ENCODE measurements at regions not wholly inside any gene's neighbourhood (a gene's known extent, or its start where the extent isn't known, plus 50 kb on each side); places are given as distances from the start of the nearest gene placed in this dataset.

GRCh38 chr3:106029954-106030626, 161.3 kb upstream of the CBLB start:
- Histone ChIP-seq H4K20me1 (ENCODE audit: insufficient read depth, low read length, poor library complexity, severe bottlenecking) (no peaks in the 10 kb centered on the region), H3K79me2 (ENCODE audit: insufficient read depth, low read length) (no peaks in the 10 kb centered on the region), H3K27me3 (ENCODE audit: insufficient read depth, low read length, poor library complexity, severe bottlenecking) (no peaks in the 10 kb centered on the region), H3K9me2 (replicated peaks; ENCODE audit: low read depth, low read length) (no peaks in the 10 kb centered on the region), H3K9me3 (ENCODE audit: insufficient read depth, low read depth, low read length) (no peaks in the 10 kb centered on the region), H3K4me1 (ENCODE audit: insufficient read depth, low read length, poor library complexity, severe bottlenecking) (no peaks in the 10 kb centered on the region), H3K36me3 (ENCODE audit: insufficient read depth, low read length) (no peaks in the 10 kb centered on the region), H3F3A (ENCODE audit: low read depth) (no peaks in the 10 kb centered on the region), H2AFZ (ENCODE audit: low read length) (no peak overlapping the region), H3K4me2 (ENCODE audit: low read depth, low read length, poor library complexity, severe bottlenecking) (no peak overlapping the region), H3K4me3 (ENCODE audit: low read length, poor library complexity, severe bottlenecking) (no peak overlapping the region), H3K9ac (ENCODE audit: low read depth, low read length, poor library complexity, severe bottlenecking) (no peak overlapping the region)
- no peak for TF ChIP-seq EZH2phosphoT487 (IDR thresholded peaks at IDR 0.05; ENCODE audit: borderline replicate concordance)
- TF ChIP-seq, protein P1, sequence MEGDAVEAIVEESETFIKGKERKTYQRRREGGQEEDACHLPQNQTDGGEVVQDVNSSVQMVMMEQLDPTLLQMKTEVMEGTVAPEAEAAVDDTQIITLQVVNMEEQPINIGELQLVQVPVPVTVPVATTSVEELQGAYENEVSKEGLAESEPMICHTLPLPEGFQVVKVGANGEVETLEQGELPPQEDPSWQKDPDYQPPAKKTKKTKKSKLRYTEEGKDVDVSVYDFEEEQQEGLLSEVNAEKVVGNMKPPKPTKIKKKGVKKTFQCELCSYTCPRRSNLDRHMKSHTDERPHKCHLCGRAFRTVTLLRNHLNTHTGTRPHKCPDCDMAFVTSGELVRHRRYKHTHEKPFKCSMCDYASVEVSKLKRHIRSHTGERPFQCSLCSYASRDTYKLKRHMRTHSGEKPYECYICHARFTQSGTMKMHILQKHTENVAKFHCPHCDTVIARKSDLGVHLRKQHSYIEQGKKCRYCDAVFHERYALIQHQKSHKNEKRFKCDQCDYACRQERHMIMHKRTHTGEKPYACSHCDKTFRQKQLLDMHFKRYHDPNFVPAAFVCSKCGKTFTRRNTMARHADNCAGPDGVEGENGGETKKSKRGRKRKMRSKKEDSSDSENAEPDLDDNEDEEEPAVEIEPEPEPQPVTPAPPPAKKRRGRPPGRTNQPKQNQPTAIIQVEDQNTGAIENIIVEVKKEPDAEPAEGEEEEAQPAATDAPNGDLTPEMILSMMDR (conservative IDR thresholded peaks at IDR 0.05; ENCODE audit: low read length), result no peak

GRCh38 chr3:106030627-106030963, 161.8 kb upstream of the CBLB start:
- TF ChIP-seq EZH2phosphoT487 (IDR thresholded peaks at IDR 0.05; ENCODE audit: borderline replicate concordance), result no peak
- TF ChIP-seq, protein P1 (conservative IDR thresholded peaks at IDR 0.05; ENCODE audit: low read length), result no peak
- Histone ChIP-seq H3K36me3 (ENCODE audit: insufficient read depth, low read length) (no peaks in the 10 kb centered on the region), H3K79me2 (ENCODE audit: insufficient read depth, low read length) (no peaks in the 10 kb centered on the region), H3K4me3 (ENCODE audit: low read length, poor library complexity, severe bottlenecking) (no peak overlapping the region), H3K9me2 (replicated peaks; ENCODE audit: low read depth, low read length) (no peaks in the 10 kb centered on the region), H3F3A (ENCODE audit: low read depth) (no peaks in the 10 kb centered on the region), H2AFZ (ENCODE audit: low read length) (no peak overlapping the region), H3K4me1 (ENCODE audit: insufficient read depth, low read length, poor library complexity, severe bottlenecking) (no peaks in the 10 kb centered on the region), H3K9me3 (ENCODE audit: insufficient read depth, low read depth, low read length) (no peaks in the 10 kb centered on the region), H4K20me1 (ENCODE audit: insufficient read depth, low read length, poor library complexity, severe bottlenecking) (no peaks in the 10 kb centered on the region), H3K9ac (ENCODE audit: low read depth, low read length, poor library complexity, severe bottlenecking) (no peak overlapping the region), H3K27me3 (ENCODE audit: insufficient read depth, low read length, poor library complexity, severe bottlenecking) (no peaks in the 10 kb centered on the region), H3K4me2 (ENCODE audit: low read depth, low read length, poor library complexity, severe bottlenecking) (no peak overlapping the region)

DNA sequence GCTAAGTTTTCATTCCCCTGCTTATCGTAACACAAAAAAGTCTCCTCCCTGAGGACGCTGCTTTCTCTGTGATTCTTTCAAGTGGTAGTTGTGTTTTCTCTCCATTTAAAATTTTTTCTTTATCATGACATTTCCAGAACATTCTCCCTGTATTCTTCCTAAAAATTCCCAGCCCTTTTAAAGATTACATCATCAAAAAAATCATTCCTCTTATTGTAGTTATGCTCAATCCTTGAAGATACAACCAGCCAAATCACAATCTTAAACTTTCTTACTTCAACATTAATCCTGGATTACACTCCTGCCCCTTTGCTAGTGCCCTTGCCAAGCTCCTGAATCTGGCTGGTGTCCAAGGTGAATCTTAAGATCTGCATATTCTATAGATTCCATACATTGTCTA, 163.7 kb upstream of the CBLB start:
- no peaks in the 10 kb centered on the region for H3K9me2 ChIP-seq (replicated peaks; ENCODE audit: low read depth, low read length)
- no peak overlapping the region for H3K4me3 ChIP-seq (ENCODE audit: low read length, poor library complexity, severe bottlenecking)
- H3K79me2 ChIP-seq (ENCODE audit: insufficient read depth, low read length), result no peaks in the 10 kb centered on the region
- TF ChIP-seq, protein P1 (conservative IDR thresholded peaks at IDR 0.05; ENCODE audit: low read length), result no peak
- TF ChIP-seq EZH2phosphoT487 (IDR thresholded peaks at IDR 0.05; ENCODE audit: borderline replicate concordance), result no peak
- H3K4me1 ChIP-seq (ENCODE audit: insufficient read depth, low read length, poor library complexity, severe bottlenecking), result no peaks in the 10 kb centered on the region
- no peaks in the 10 kb centered on the region for H3F3A ChIP-seq (ENCODE audit: low read depth)
- no peaks in the 10 kb centered on the region for H3K9me3 ChIP-seq (ENCODE audit: insufficient read depth, low read depth, low read length)
- no peak overlapping the region for H3K4me2 ChIP-seq (ENCODE audit: low read depth, low read length, poor library complexity, severe bottlenecking)
- H3K36me3 ChIP-seq (ENCODE audit: insufficient read depth, low read length), result no peaks in the 10 kb centered on the region
- no peak overlapping the region for H2AFZ ChIP-seq (ENCODE audit: low read length)
- no peaks in the 10 kb centered on the region for H3K27me3 ChIP-seq (ENCODE audit: insufficient read depth, low read length, poor library complexity, severe bottlenecking)
- no peaks in the 10 kb centered on the region for H4K20me1 ChIP-seq (ENCODE audit: insufficient read depth, low read length, poor library complexity, severe bottlenecking)
- no peak overlapping the region for H3K9ac ChIP-seq (ENCODE audit: low read depth, low read length, poor library complexity, severe bottlenecking)
